WTC11 (cell line): ENCODE measurements at regions not wholly inside any gene's neighbourhood (a gene's known extent, or its start where the extent isn't known, plus 50 kb on each side); places are given as distances from the start of the nearest gene placed in this dataset.

Experiments
- ATAC-seq: fragments of 200-7000 bp; cut with Tn5 transposase; 2 replicates; pipeline ENCODE4 v1.10.0; 2021; ENCODE audit warnings: mild to moderate bottlenecking, moderate library complexity
- CTCF ChIA-PET: fragments of 300-600 bp; sonication (Branson Sonifier 250); formaldehyde crosslinking; loops from one replicate; lab custom pipeline; 2021; ENCODE audit warnings: antibody characterized with exemption; lab: Charles Lee
- POLR2A ChIA-PET: fragments of 350-600 bp; sonication (Branson Sonifier 250); formaldehyde crosslinking; loops from one replicate; lab custom pipeline; 2021; ENCODE audit warnings: antibody characterized with exemption; lab: Charles Lee
- DNase-seq: peaks from one replicate; pipeline ENCODE4 v3.0.0; 2021; ENCODE audit warnings: low spot score
- H3K27ac Mint-ChIP-seq: 2 replicates; pipeline ENCODE4 v1.8.0; 2021; ENCODE audit warnings: mixed read lengths
- H3K27me3 Mint-ChIP-seq: 2 replicates; pipeline ENCODE4 v1.8.0; 2021; ENCODE audit warnings: low read depth, mild to moderate bottlenecking, moderate library complexity, mixed read lengths
- H3K36me3 Mint-ChIP-seq: 2 replicates; pipeline ENCODE4 v1.8.0; 2021; ENCODE audit warnings: mixed read lengths
- H3K4me1 Mint-ChIP-seq: 2 replicates; pipeline ENCODE4 v1.8.0; 2022; ENCODE audit warnings: mixed read lengths
- H3K4me3 Mint-ChIP-seq: 2 replicates; pipeline ENCODE4 v1.8.0; 2021; ENCODE audit warnings: mild to moderate bottlenecking, moderate library complexity, mixed read lengths
- H3K9me3 Mint-ChIP-seq: 2 replicates; pipeline ENCODE4 v1.8.0; 2021; ENCODE audit warnings: mixed read lengths
- CBFB ChIP-seq: sonication (generic); formaldehyde crosslinking; IDR thresholded peaks from 2 replicates; pipeline ENCODE4 v1.8.1; 2022; ENCODE audit warnings: mild to moderate bottlenecking, low read depth, missing genetic modification reagents
- E2F1 ChIP-seq: sonication (generic); formaldehyde crosslinking; IDR thresholded peaks from 2 replicates; pipeline ENCODE4 v1.8.0; 2022; ENCODE audit warnings: mild to moderate bottlenecking, missing genetic modification reagents
- ESRRA ChIP-seq: sonication (generic); formaldehyde crosslinking; IDR thresholded peaks from 2 replicates; pipeline ENCODE4 v1.8.1; 2022; ENCODE audit warnings: mild to moderate bottlenecking, missing genetic modification reagents, borderline replicate concordance
- ETV6 ChIP-seq: sonication (generic); formaldehyde crosslinking; IDR thresholded peaks from 2 replicates; pipeline ENCODE4 v1.8.1; 2022; ENCODE audit warnings: mild to moderate bottlenecking, missing genetic modification reagents
- JUN ChIP-seq: sonication (generic); formaldehyde crosslinking; IDR thresholded peaks from 2 replicates; pipeline ENCODE4 v1.8.0; 2023; ENCODE audit warnings: mild to moderate bottlenecking, missing genetic modification reagents
- MYBL2 ChIP-seq: sonication (generic); formaldehyde crosslinking; IDR thresholded peaks from 2 replicates; pipeline ENCODE4 v1.8.1; 2023; ENCODE audit warnings: mild to moderate bottlenecking, moderate library complexity, missing genetic modification reagents
- NR3C1 ChIP-seq: sonication (generic); formaldehyde crosslinking; conservative IDR thresholded peaks from 2 replicates; pipeline ENCODE4 v1.8.1; 2023; ENCODE audit warnings: low read depth, mild to moderate bottlenecking, missing genetic modification reagents
- OVOL2 ChIP-seq: fragments of 250-450 bp; sonication (Bioruptor Pico); IDR thresholded peaks from 2 replicates; pipeline ENCODE4 v1.9.0; 2021; ENCODE audit warnings: mild to moderate bottlenecking, borderline replicate concordance
- SMAD4 ChIP-seq: sonication (generic); formaldehyde crosslinking; IDR thresholded peaks from 2 replicates; pipeline ENCODE4 v1.8.0; 2022; ENCODE audit warnings: mild to moderate bottlenecking, missing genetic modification reagents
- SOX15 ChIP-seq: fragments of 250-450 bp; sonication (Bioruptor Pico); IDR thresholded peaks from 2 replicates; pipeline ENCODE4 v1.9.0; 2021; ENCODE audit warnings: mild to moderate bottlenecking
- TEAD1 ChIP-seq: sonication (generic); formaldehyde crosslinking; IDR thresholded peaks from 2 replicates; pipeline ENCODE4 v1.8.0; 2022; ENCODE audit warnings: mild to moderate bottlenecking, missing genetic modification reagents
- ZNF232 ChIP-seq: sonication (generic); formaldehyde crosslinking; IDR thresholded peaks from 2 replicates; pipeline ENCODE4 v1.8.0; 2022; ENCODE audit warnings: mild to moderate bottlenecking, missing genetic modification reagents
- ZNF416 ChIP-seq: fragments of 250-450 bp; sonication (Bioruptor Pico); IDR thresholded peaks from 2 replicates; pipeline ENCODE4 v1.9.0; 2021; ENCODE audit warnings: mild to moderate bottlenecking, inconsistent platforms
- TF ChIP-seq, protein P1 (sequence below): fragments of 250-450 bp; sonication (Bioruptor Pico); IDR thresholded peaks from 2 replicates; pipeline ENCODE4 v1.9.0; 2021; ENCODE audit warnings: mild to moderate bottlenecking
- TF ChIP-seq, protein P2 (sequence below): fragments of 250-450 bp; sonication (Bioruptor Pico); IDR thresholded peaks from 2 replicates; pipeline ENCODE4 v2.1.2; 2022; ENCODE audit warnings: mild to moderate bottlenecking, moderate library complexity
- TF ChIP-seq, protein P3 (sequence below): fragments of 200-600 bp; IDR thresholded peaks from 2 replicates; pipeline ENCODE4 v1.8.0; 2022; ENCODE audit warnings: antibody characterized with exemption
- TF ChIP-seq, protein P4 (sequence below): sonication (generic); formaldehyde crosslinking; conservative IDR thresholded peaks from 2 replicates; pipeline ENCODE4 v1.8.1; 2023; ENCODE audit warnings: mild to moderate bottlenecking, low read depth, missing genetic modification reagents, moderate library complexity

DNA sequence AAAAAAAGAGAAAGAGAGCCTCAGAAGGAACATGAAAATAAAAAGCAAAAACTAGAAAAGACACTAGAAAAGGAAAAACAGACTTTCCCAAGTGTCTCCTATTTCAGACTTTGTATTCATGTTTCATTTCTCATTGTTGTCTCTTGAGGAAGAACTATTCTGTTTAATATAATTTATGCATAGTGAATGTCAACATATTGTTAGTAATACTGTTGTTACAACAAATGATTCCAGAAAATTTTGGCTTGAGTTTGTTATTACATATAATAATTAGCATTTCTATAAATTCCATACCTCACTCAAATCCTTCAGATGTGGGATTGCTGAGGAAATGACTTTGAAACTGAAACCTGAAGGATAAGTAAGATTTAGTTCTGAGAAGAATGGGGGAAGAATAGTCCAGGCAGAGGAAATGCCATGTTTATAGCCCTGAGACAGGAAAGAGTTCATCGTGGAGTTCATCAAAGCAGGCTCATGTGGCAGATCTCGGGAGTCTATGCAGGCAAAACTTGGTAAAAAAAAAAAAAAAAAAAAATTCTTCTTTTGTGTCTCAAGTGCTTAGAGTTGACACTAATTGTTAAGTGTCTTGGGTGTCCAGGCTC is 53.1 kb upstream of the EIF2S2 start:
- POLR2A ChIA-PET, result no interaction called here
- peaks cover 7% of the 10 kb centered on the region for H3K4me1 Mint-ChIP-seq
- no peak overlapping the region for H3K27ac Mint-ChIP-seq
- no peaks in the 10 kb centered on the region for H3K9me3 Mint-ChIP-seq
- H3K36me3 Mint-ChIP-seq, result no peaks in the 10 kb centered on the region
- DNase-seq, result no peak
- H3K4me3 Mint-ChIP-seq, result no peak overlapping the region
- no peaks in the 10 kb centered on the region; the same call in 1 of the 2 replicates for H3K27me3 Mint-ChIP-seq
- CTCF ChIA-PET, result no interaction called here
- TF ChIP-seq TEAD1 (CRISPR knock-in tag), result no peak
- no peak for TF ChIP-seq E2F1 (CRISPR knock-in tag)
- TF ChIP-seq, protein P1, sequence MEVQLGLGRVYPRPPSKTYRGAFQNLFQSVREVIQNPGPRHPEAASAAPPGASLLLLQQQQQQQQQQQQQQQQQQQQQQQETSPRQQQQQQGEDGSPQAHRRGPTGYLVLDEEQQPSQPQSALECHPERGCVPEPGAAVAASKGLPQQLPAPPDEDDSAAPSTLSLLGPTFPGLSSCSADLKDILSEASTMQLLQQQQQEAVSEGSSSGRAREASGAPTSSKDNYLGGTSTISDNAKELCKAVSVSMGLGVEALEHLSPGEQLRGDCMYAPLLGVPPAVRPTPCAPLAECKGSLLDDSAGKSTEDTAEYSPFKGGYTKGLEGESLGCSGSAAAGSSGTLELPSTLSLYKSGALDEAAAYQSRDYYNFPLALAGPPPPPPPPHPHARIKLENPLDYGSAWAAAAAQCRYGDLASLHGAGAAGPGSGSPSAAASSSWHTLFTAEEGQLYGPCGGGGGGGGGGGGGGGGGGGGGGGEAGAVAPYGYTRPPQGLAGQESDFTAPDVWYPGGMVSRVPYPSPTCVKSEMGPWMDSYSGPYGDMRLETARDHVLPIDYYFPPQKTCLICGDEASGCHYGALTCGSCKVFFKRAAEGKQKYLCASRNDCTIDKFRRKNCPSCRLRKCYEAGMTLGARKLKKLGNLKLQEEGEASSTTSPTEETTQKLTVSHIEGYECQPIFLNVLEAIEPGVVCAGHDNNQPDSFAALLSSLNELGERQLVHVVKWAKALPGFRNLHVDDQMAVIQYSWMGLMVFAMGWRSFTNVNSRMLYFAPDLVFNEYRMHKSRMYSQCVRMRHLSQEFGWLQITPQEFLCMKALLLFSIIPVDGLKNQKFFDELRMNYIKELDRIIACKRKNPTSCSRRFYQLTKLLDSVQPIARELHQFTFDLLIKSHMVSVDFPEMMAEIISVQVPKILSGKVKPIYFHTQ (CRISPR knock-in tag), result no peak
- no peak for TF ChIP-seq CBFB (CRISPR knock-in tag)
- TF ChIP-seq OVOL2, result no peak
- no peak for TF ChIP-seq ZNF232 (CRISPR knock-in tag)
- TF ChIP-seq, protein P2, sequence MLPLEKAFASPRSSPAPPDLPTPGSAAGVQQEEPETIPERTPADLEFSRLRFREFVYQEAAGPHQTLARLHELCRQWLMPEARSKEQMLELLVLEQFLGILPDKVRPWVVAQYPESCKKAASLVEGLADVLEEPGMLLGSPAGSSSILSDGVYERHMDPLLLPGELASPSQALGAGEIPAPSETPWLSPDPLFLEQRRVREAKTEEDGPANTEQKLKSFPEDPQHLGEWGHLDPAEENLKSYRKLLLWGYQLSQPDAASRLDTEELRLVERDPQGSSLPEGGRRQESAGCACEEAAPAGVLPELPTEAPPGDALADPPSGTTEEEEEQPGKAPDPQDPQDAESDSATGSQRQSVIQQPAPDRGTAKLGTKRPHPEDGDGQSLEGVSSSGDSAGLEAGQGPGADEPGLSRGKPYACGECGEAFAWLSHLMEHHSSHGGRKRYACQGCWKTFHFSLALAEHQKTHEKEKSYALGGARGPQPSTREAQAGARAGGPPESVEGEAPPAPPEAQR (CRISPR knock-in tag), result no peak
- no peak for TF ChIP-seq MYBL2 (CRISPR knock-in tag)
- TF ChIP-seq ETV6 (CRISPR knock-in tag), result no peak
- TF ChIP-seq, protein P3, sequence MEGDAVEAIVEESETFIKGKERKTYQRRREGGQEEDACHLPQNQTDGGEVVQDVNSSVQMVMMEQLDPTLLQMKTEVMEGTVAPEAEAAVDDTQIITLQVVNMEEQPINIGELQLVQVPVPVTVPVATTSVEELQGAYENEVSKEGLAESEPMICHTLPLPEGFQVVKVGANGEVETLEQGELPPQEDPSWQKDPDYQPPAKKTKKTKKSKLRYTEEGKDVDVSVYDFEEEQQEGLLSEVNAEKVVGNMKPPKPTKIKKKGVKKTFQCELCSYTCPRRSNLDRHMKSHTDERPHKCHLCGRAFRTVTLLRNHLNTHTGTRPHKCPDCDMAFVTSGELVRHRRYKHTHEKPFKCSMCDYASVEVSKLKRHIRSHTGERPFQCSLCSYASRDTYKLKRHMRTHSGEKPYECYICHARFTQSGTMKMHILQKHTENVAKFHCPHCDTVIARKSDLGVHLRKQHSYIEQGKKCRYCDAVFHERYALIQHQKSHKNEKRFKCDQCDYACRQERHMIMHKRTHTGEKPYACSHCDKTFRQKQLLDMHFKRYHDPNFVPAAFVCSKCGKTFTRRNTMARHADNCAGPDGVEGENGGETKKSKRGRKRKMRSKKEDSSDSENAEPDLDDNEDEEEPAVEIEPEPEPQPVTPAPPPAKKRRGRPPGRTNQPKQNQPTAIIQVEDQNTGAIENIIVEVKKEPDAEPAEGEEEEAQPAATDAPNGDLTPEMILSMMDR, result no peak
- no peak for TF ChIP-seq JUN
- TF ChIP-seq ESRRA (CRISPR knock-in tag), result no peak
- no peak for TF ChIP-seq ZNF416 (CRISPR knock-in tag)
- no peak for TF ChIP-seq SOX15 (CRISPR knock-in tag)
- TF ChIP-seq SMAD4 (CRISPR knock-in tag), result no peak
- TF ChIP-seq, protein P4, sequence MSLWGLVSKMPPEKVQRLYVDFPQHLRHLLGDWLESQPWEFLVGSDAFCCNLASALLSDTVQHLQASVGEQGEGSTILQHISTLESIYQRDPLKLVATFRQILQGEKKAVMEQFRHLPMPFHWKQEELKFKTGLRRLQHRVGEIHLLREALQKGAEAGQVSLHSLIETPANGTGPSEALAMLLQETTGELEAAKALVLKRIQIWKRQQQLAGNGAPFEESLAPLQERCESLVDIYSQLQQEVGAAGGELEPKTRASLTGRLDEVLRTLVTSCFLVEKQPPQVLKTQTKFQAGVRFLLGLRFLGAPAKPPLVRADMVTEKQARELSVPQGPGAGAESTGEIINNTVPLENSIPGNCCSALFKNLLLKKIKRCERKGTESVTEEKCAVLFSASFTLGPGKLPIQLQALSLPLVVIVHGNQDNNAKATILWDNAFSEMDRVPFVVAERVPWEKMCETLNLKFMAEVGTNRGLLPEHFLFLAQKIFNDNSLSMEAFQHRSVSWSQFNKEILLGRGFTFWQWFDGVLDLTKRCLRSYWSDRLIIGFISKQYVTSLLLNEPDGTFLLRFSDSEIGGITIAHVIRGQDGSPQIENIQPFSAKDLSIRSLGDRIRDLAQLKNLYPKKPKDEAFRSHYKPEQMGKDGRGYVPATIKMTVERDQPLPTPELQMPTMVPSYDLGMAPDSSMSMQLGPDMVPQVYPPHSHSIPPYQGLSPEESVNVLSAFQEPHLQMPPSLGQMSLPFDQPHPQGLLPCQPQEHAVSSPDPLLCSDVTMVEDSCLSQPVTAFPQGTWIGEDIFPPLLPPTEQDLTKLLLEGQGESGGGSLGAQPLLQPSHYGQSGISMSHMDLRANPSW (CRISPR knock-in tag), result no peak
- TF ChIP-seq NR3C1 (CRISPR knock-in tag), result no peak
- TF ChIP-seq, all 79 proteins: peak for 0
- no peak for ATAC-seq
